ENCODE measurements at regions not wholly inside any gene's neighbourhood (a gene's known extent, or its start where the extent isn't known, plus 50 kb on each side); places are given as distances from the start of the nearest gene placed in this dataset.

- H3K79me2 ChIP-seq (ENCODE audit: control insufficient read depth, low read length) = no peaks in the 10 kb centered on the region
- H3K36me3 ChIP-seq (ENCODE audit: control insufficient read depth, low read length) = no peaks in the 10 kb centered on the region
- no peak overlapping the region for H3K27ac ChIP-seq (ENCODE audit: low read depth, low read length)
- H3F3A ChIP-seq (ENCODE audit: control insufficient read depth, insufficient read depth) = no peaks in the 10 kb centered on the region
- H3K27me3 ChIP-seq (ENCODE audit: control insufficient read depth, low read length) = no peaks in the 10 kb centered on the region
- H3K9me2 ChIP-seq (replicated peaks; ENCODE audit: control insufficient read depth, low read length) = no peaks in the 10 kb centered on the region
- no peak for TF ChIP-seq EZH2phosphoT487 (IDR thresholded peaks at IDR 0.05; ENCODE audit: borderline replicate concordance, low read length)
- TF ChIP-seq, protein P1, sequence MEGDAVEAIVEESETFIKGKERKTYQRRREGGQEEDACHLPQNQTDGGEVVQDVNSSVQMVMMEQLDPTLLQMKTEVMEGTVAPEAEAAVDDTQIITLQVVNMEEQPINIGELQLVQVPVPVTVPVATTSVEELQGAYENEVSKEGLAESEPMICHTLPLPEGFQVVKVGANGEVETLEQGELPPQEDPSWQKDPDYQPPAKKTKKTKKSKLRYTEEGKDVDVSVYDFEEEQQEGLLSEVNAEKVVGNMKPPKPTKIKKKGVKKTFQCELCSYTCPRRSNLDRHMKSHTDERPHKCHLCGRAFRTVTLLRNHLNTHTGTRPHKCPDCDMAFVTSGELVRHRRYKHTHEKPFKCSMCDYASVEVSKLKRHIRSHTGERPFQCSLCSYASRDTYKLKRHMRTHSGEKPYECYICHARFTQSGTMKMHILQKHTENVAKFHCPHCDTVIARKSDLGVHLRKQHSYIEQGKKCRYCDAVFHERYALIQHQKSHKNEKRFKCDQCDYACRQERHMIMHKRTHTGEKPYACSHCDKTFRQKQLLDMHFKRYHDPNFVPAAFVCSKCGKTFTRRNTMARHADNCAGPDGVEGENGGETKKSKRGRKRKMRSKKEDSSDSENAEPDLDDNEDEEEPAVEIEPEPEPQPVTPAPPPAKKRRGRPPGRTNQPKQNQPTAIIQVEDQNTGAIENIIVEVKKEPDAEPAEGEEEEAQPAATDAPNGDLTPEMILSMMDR (IDR thresholded peaks at IDR 0.05; ENCODE audit: low read depth, low read length, poor library complexity, severe bottlenecking) = no peak
- H3K4me3 ChIP-seq (ENCODE audit: low read length) = no peak overlapping the region
- no peaks in the 10 kb centered on the region for H3K4me1 ChIP-seq (ENCODE audit: control insufficient read depth, low read length)
- H3K9me3 ChIP-seq (ENCODE audit: control insufficient read depth, insufficient read depth, low read length) = peaks cover 13% of the 10 kb centered on the region; the same call in 1 of the 2 replicates
- H3K4me2 ChIP-seq (ENCODE audit: low read length) = no peak overlapping the region
- no peaks in the 10 kb centered on the region for H4K20me1 ChIP-seq (ENCODE audit: control insufficient read depth, insufficient read depth, low read depth, low read length)
These were observed 107.7 kb upstream of the KYNU start for GRCh38 chr2:142769761-142770160.

- Histone ChIP-seq H3K4me2 (ENCODE audit: low read length) (no peak overlapping the region), H3K4me3 (ENCODE audit: low read length) (no peak overlapping the region), H3K36me3 (ENCODE audit: control insufficient read depth, low read length) (no peaks in the 10 kb centered on the region), H3F3A (ENCODE audit: control insufficient read depth, insufficient read depth) (no peaks in the 10 kb centered on the region), H3K4me1 (ENCODE audit: control insufficient read depth, low read length) (no peaks in the 10 kb centered on the region), H3K9me3 (ENCODE audit: control insufficient read depth, insufficient read depth, low read length) (peaks cover 13% of the 10 kb centered on the region; the same call in 1 of the 2 replicates), H3K79me2 (ENCODE audit: control insufficient read depth, low read length) (no peaks in the 10 kb centered on the region), H3K27me3 (ENCODE audit: control insufficient read depth, low read length) (no peaks in the 10 kb centered on the region), H3K27ac (ENCODE audit: low read depth, low read length) (no peak overlapping the region), H3K9me2 (replicated peaks; ENCODE audit: control insufficient read depth, low read length) (no peaks in the 10 kb centered on the region), H4K20me1 (ENCODE audit: control insufficient read depth, insufficient read depth, low read depth, low read length) (no peaks in the 10 kb centered on the region)
- no peak for TF ChIP-seq EZH2phosphoT487 (IDR thresholded peaks at IDR 0.05; ENCODE audit: borderline replicate concordance, low read length)
- TF ChIP-seq, protein P1 (IDR thresholded peaks at IDR 0.05; ENCODE audit: low read depth, low read length, poor library complexity, severe bottlenecking) = no peak
These were observed 109.6 kb upstream of the KYNU start for GRCh38 chr2:142767847-142768246.

DNA sequence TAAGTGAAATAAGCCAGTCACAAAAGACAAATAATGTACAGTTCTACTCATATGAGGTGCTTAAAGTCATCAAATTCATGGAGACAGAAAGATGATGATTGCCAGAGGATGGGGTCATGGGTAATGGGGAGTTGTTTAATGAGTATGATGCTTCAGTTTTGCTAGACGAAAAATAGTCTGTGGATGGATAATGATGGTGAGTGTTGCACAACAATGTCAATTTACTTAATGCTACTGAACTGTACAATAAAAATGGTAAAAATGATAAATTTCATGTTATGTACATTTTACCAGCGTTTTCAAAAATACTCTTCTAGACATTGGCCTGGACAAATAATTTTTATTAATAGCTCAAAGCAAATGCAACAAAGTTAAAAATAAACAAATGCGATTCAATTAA is 118.5 kb upstream of the KYNU start:
- H3K9me3 ChIP-seq (ENCODE audit: control insufficient read depth, insufficient read depth, low read length) = no peaks in the 10 kb centered on the region
- H3K9me2 ChIP-seq (replicated peaks; ENCODE audit: control insufficient read depth, low read length) = no peaks in the 10 kb centered on the region
- no peaks in the 10 kb centered on the region for H3K79me2 ChIP-seq (ENCODE audit: control insufficient read depth, low read length)

More for the DNA sequence above, 118.5 kb upstream of the KYNU start:
- no peaks in the 10 kb centered on the region for H3K27me3 ChIP-seq (ENCODE audit: control insufficient read depth, low read length)
- no peaks in the 10 kb centered on the region for H3K36me3 ChIP-seq (ENCODE audit: control insufficient read depth, low read length)
- no peak overlapping the region for H3K4me2 ChIP-seq (ENCODE audit: low read length)
- H3K27ac ChIP-seq (ENCODE audit: low read depth, low read length) = no peak overlapping the region
- no peaks in the 10 kb centered on the region for H4K20me1 ChIP-seq (ENCODE audit: control insufficient read depth, insufficient read depth, low read depth, low read length)
- no peaks in the 10 kb centered on the region for H3F3A ChIP-seq (ENCODE audit: control insufficient read depth, insufficient read depth)
- TF ChIP-seq, protein P1 (IDR thresholded peaks at IDR 0.05; ENCODE audit: low read depth, low read length, poor library complexity, severe bottlenecking) = no peak
- no peak for TF ChIP-seq EZH2phosphoT487 (IDR thresholded peaks at IDR 0.05; ENCODE audit: borderline replicate concordance, low read length)
- no peaks in the 10 kb centered on the region for H3K4me1 ChIP-seq (ENCODE audit: control insufficient read depth, low read length)
- H3K4me3 ChIP-seq (ENCODE audit: low read length) = no peak overlapping the region

Data from DOHH2 (cell line).